WTC11 (cell line): ENCODE measurements at regions not wholly inside any gene's neighbourhood (a gene's known extent, or its start where the extent isn't known, plus 50 kb on each side); places are given as distances from the start of the nearest gene placed in this dataset.

Experiments used
- ATF1 ChIP-seq: sonication (generic); formaldehyde crosslinking; IDR thresholded peaks from 2 replicates; pipeline ENCODE4 v1.8.1; 2023; ENCODE audit warnings: mild to moderate bottlenecking, moderate library complexity, missing genetic modification reagents
- FOXJ3 ChIP-seq: sonication (generic); formaldehyde crosslinking; IDR thresholded peaks from 2 replicates; pipeline ENCODE4 v1.9.0; 2021; ENCODE audit warnings: missing genetic modification reagents, mild to moderate bottlenecking, borderline replicate concordance
- IRF2 ChIP-seq: sonication (generic); formaldehyde crosslinking; IDR thresholded peaks from 2 replicates; pipeline ENCODE4 v1.8.0; 2022; ENCODE audit warnings: low read depth, missing genetic modification reagents, borderline replicate concordance
- SP1 ChIP-seq: sonication (generic); formaldehyde crosslinking; conservative IDR thresholded peaks from 2 replicates; pipeline ENCODE4 v1.8.1; 2022; ENCODE audit warnings: missing genetic modification reagents
- ZBTB21 ChIP-seq: sonication (generic); formaldehyde crosslinking; IDR thresholded peaks from 2 replicates; pipeline ENCODE4 v1.8.1; 2023; ENCODE audit warnings: mild to moderate bottlenecking, missing genetic modification reagents, borderline replicate concordance
- ZNF317 ChIP-seq: sonication (generic); formaldehyde crosslinking; IDR thresholded peaks from 2 replicates; pipeline ENCODE4 v1.8.1; 2023; ENCODE audit warnings: low read depth, mild to moderate bottlenecking, moderate library complexity, missing genetic modification reagents, borderline replicate concordance
- TF ChIP-seq, protein P1 (sequence below): sonication (generic); formaldehyde crosslinking; IDR thresholded peaks from 2 replicates; pipeline ENCODE4 v1.8.1; 2022; ENCODE audit warnings: low read depth, missing genetic modification reagents, borderline replicate concordance
- TF ChIP-seq, protein P2 (sequence below): fragments of 200-600 bp; IDR thresholded peaks from 2 replicates; pipeline ENCODE4 v1.8.0; 2022; ENCODE audit warnings: antibody characterized with exemption
- TF ChIP-seq, protein P3 (sequence below): sonication (generic); formaldehyde crosslinking; IDR thresholded peaks from 2 replicates; pipeline ENCODE4 v1.8.1; 2023; ENCODE audit warnings: mild to moderate bottlenecking, moderate library complexity, missing genetic modification reagents

DNA sequence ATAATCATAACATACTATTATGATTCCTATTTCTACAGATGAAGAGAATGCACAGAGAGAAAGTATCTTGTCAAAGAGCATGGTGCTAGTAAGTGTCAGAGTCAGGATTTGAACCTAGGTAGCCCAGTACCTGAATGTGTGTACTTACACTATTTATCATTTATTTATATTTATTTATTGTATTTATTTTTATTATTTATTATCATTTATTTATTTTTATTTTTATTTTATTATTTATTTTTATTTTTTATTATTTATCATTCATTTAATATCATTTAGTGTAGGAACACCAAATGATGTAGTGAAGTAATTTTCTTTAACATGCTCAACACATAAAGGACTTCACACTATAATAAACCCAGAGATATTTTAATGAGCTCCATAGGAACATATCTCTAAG is 209.4 kb upstream of the ZFP42 start:
- TF ChIP-seq, protein P1, sequence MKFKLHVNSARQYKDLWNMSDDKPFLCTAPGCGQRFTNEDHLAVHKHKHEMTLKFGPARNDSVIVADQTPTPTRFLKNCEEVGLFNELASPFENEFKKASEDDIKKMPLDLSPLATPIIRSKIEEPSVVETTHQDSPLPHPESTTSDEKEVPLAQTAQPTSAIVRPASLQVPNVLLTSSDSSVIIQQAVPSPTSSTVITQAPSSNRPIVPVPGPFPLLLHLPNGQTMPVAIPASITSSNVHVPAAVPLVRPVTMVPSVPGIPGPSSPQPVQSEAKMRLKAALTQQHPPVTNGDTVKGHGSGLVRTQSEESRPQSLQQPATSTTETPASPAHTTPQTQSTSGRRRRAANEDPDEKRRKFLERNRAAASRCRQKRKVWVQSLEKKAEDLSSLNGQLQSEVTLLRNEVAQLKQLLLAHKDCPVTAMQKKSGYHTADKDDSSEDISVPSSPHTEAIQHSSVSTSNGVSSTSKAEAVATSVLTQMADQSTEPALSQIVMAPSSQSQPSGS (CRISPR knock-in tag), result no peak
- TF ChIP-seq ZNF317, result no peak
- TF ChIP-seq FOXJ3, result no peak
- TF ChIP-seq ATF1 (CRISPR knock-in tag), result no peak
- TF ChIP-seq, protein P2, sequence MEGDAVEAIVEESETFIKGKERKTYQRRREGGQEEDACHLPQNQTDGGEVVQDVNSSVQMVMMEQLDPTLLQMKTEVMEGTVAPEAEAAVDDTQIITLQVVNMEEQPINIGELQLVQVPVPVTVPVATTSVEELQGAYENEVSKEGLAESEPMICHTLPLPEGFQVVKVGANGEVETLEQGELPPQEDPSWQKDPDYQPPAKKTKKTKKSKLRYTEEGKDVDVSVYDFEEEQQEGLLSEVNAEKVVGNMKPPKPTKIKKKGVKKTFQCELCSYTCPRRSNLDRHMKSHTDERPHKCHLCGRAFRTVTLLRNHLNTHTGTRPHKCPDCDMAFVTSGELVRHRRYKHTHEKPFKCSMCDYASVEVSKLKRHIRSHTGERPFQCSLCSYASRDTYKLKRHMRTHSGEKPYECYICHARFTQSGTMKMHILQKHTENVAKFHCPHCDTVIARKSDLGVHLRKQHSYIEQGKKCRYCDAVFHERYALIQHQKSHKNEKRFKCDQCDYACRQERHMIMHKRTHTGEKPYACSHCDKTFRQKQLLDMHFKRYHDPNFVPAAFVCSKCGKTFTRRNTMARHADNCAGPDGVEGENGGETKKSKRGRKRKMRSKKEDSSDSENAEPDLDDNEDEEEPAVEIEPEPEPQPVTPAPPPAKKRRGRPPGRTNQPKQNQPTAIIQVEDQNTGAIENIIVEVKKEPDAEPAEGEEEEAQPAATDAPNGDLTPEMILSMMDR, result no peak
- TF ChIP-seq SP1, result no peak
- TF ChIP-seq, protein P3, sequence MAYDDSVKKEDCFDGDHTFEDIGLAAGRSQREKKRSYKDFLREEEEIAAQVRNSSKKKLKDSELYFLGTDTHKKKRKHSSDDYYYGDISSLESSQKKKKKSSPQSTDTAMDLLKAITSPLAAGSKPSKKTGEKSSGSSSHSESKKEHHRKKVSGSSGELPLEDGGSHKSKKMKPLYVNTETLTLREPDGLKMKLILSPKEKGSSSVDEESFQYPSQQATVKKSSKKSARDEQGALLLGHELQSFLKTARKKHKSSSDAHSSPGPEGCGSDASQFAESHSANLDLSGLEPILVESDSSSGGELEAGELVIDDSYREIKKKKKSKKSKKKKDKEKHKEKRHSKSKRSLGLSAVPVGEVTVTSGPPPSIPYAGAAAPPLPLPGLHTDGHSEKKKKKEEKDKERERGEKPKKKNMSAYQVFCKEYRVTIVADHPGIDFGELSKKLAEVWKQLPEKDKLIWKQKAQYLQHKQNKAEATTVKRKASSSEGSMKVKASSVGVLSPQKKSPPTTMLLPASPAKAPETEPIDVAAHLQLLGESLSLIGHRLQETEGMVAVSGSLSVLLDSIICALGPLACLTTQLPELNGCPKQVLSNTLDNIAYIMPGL (CRISPR knock-in tag), result no peak
- TF ChIP-seq IRF2 (CRISPR knock-in tag), result no peak
- no peak for TF ChIP-seq ZBTB21 (CRISPR knock-in tag)
